GM18861 (cell line): ENCODE measurements at regions not wholly inside any gene's neighbourhood (a gene's known extent, or its start where the extent isn't known, plus 50 kb on each side); places are given as distances from the start of the nearest gene placed in this dataset.
"Not testable (repeated sequence)": the region's sequence is repeated elsewhere in the genome, so short reads cannot be mapped to it uniquely, and the experiment has no call there.

ENCODE experiments used
- ATAC-seq: cut with Tn5 transposase; IDR thresholded peaks from one replicate; pipeline ENCODE4 v1.9.1; 2021; ENCODE audit not compliant: unreplicated experiment

GRCh38 chr7:16098058-16098457 lies 323.3 kb downstream of the CRPPA start:
- no peak for ATAC-seq

- ATAC-seq, result no peak
These were observed 326.0 kb downstream of the CRPPA start for GRCh38 chr7:16095171-16095950.

- ATAC-seq, result no peak
These were observed 326.7 kb downstream of the CRPPA start for GRCh38 chr7:16094651-16095050.

GRCh38 chr7:16092711-16093110 lies 328.6 kb downstream of the CRPPA start:
- ATAC-seq, result no peak

GRCh38 chr7:16091701-16092310 lies 329.5 kb downstream of the CRPPA start:
- no peak for ATAC-seq

GRCh38 chr7:16089801-16090200 lies 331.5 kb downstream of the CRPPA start:
- ATAC-seq, result no peak

GRCh38 chr7:16089191-16089590 lies 332.1 kb downstream of the CRPPA start:
- ATAC-seq, result no peak

GRCh38 chr7:16086743-16087142 lies 334.6 kb downstream of the CRPPA start:
- ATAC-seq, result no peak

- not testable (repeated sequence) for ATAC-seq
These were observed 335.6 kb downstream of the CRPPA start for GRCh38 chr7:16085780-16086179.

- ATAC-seq, result no peak
These were observed 336.5 kb downstream of the CRPPA start for GRCh38 chr7:16084875-16085274.

GRCh38 chr7:16084370-16084769 lies 337.0 kb downstream of the CRPPA start:
- ATAC-seq, result no peak

GRCh38 chr7:16083931-16084330 lies 337.4 kb downstream of the CRPPA start:
- no peak for ATAC-seq

GRCh38 chr7:16080131-16080530 lies 341.2 kb downstream of the CRPPA start:
- ATAC-seq, result no peak

- no peak for ATAC-seq
These were observed 341.6 kb downstream of the CRPPA start for GRCh38 chr7:16079723-16080122.

- ATAC-seq, result peak; percentile 78
These were observed 343.0 kb downstream of the CRPPA start for GRCh38 chr7:16078076-16078952.

GRCh38 chr7:16071246-16071857 lies 350.0 kb downstream of the CRPPA start:
- ATAC-seq, result peak; percentile 89

- no peak for ATAC-seq
These were observed 350.5 kb downstream of the CRPPA start for GRCh38 chr7:16070806-16071205.

GRCh38 chr7:16069998-16070397 lies 351.3 kb downstream of the CRPPA start:
- ATAC-seq, result no peak

- no peak for ATAC-seq
These were observed 353.2 kb downstream of the CRPPA start for GRCh38 chr7:16068183-16068582.

- ATAC-seq, result no peak
These were observed 353.6 kb downstream of the CRPPA start for GRCh38 chr7:16067711-16068110.

- ATAC-seq, result no peak
These were observed 354.4 kb downstream of the CRPPA start for GRCh38 chr7:16066805-16067459.
